HEK293 (cell line): ENCODE measurements at regions not wholly inside any gene's neighbourhood (a gene's known extent, or its start where the extent isn't known, plus 50 kb on each side); places are given as distances from the start of the nearest gene placed in this dataset.

Source experiments
- CTCF ChIA-PET: fragments of 350-600 bp; formaldehyde crosslinking; extraction: SDS; loops from one replicate; lab custom pipeline; 2021; ENCODE audit warnings: antibody characterized with exemption; lab: Yijun Ruan, JAX
- POLR2A ChIA-PET: fragments of 300-600 bp; formaldehyde crosslinking; extraction: SDS; loops from one replicate; lab custom pipeline; 2020; ENCODE audit warnings: antibody characterized with exemption, inconsistent platforms; lab: Yijun Ruan, JAX
- H3K27ac ChIP-seq: fragments of 200-500 bp; sonication (Bioruptor generic); 2 replicates; pipeline ENCODE4 v1.5.1; 2014; ENCODE audit warnings: low read depth, low read length, control low read depth, inconsistent platforms; ENCODE audit errors: extremely low read depth
- H3K36me3 ChIP-seq, 2 experiments: fragments of 200-500 bp in 1 of 2; sonication (Bioruptor generic) in 1 of 2; 1 replicate in 1 of 2; 2 replicates in 1 of 2; pipeline ENCODE4 v1.5.1; 2014 to 2017; ENCODE audit warnings: inconsistent platforms in 2 of 2, low read length in 2 of 2; ENCODE audit not compliant: control insufficient read depth in 2 of 2, insufficient read depth in 1 of 2
- H3K4me1 ChIP-seq: fragments of 200-500 bp; sonication (Bioruptor generic); 2 replicates; pipeline ENCODE4 v1.5.1; 2014; ENCODE audit warnings: mild to moderate bottlenecking, low read length, inconsistent platforms; ENCODE audit not compliant: control insufficient read depth, insufficient read depth
- H3K4me3 ChIP-seq: 2 replicates; pipeline ENCODE4 v1.5.1; 2011; ENCODE audit warnings: low read depth, mild to moderate bottlenecking, control low read depth, low read length, moderate library complexity
- H3K9me3 ChIP-seq: fragments of 200-500 bp; sonication (Bioruptor generic); 2 replicates; pipeline ENCODE4 v1.5.1; 2014; ENCODE audit warnings: low read depth, low read length, inconsistent platforms; ENCODE audit not compliant: control insufficient read depth, insufficient read depth
- EGR2 ChIP-seq: fragments of 450-650 bp; formaldehyde crosslinking; IDR thresholded peaks from 2 replicates; pipeline ENCODE4 v1.5.1; 2016; ENCODE audit warnings: low read depth, missing biosample characterization, missing genetic modification characterization
- HOXC10 ChIP-seq: sonication (generic); formaldehyde crosslinking; IDR thresholded peaks from 2 replicates; pipeline ENCODE4 v1.8.1; 2023; ENCODE audit warnings: mild to moderate bottlenecking, missing genetic modification reagents
- SP2 ChIP-seq: fragments of 450-650 bp; formaldehyde crosslinking; IDR thresholded peaks from 2 replicates; pipeline ENCODE4 v1.5.1; 2016; ENCODE audit warnings: missing biosample characterization, missing genetic modification characterization
- SP7 ChIP-seq: fragments of 450-650 bp; formaldehyde crosslinking; IDR thresholded peaks from 2 replicates; pipeline ENCODE4 v1.5.1; 2016; ENCODE audit warnings: missing biosample characterization, missing genetic modification characterization
- TCF7L2 ChIP-seq: IDR thresholded peaks from 2 replicates; pipeline ENCODE4 v1.6.1; 2011; ENCODE audit warnings: low read depth, mild to moderate bottlenecking, inconsistent platforms, low read length, moderate library complexity, borderline replicate concordance
- ZBTB21 ChIP-seq: fragments of 450-650 bp; formaldehyde crosslinking; IDR thresholded peaks from 2 replicates; pipeline ENCODE4 v1.5.1; 2017; ENCODE audit warnings: missing biosample characterization, missing genetic modification characterization
- ZFP69B ChIP-seq: fragments of 450-650 bp; formaldehyde crosslinking; IDR thresholded peaks from 2 replicates; pipeline ENCODE4 v1.5.1; 2016; ENCODE audit warnings: missing biosample characterization, missing genetic modification characterization
- ZIC2 ChIP-seq: fragments of 450-650 bp; formaldehyde crosslinking; IDR thresholded peaks from 2 replicates; pipeline ENCODE4 v1.5.1; 2016; ENCODE audit warnings: missing biosample characterization, missing genetic modification characterization
- ZNF19 ChIP-seq: fragments of 450-650 bp; formaldehyde crosslinking; IDR thresholded peaks from 2 replicates; pipeline ENCODE4; 2016; ENCODE audit warnings: missing biosample characterization, missing genetic modification characterization, low read depth
- ZNF2 ChIP-seq: fragments of 450-650 bp; formaldehyde crosslinking; IDR thresholded peaks from 2 replicates; pipeline ENCODE4 v1.5.1; 2016; ENCODE audit warnings: missing biosample characterization, missing genetic modification characterization
- ZNF214 ChIP-seq: fragments of 450-650 bp; formaldehyde crosslinking; IDR thresholded peaks from 2 replicates; pipeline ENCODE4 v1.5.1; 2017; ENCODE audit warnings: missing biosample characterization, mild to moderate bottlenecking, missing genetic modification characterization, borderline replicate concordance
- ZNF324 ChIP-seq: fragments of 450-650 bp; formaldehyde crosslinking; IDR thresholded peaks from 2 replicates; pipeline ENCODE4 v1.5.1; 2016; ENCODE audit warnings: missing biosample characterization, missing genetic modification characterization
- ZNF335 ChIP-seq: fragments of 450-650 bp; formaldehyde crosslinking; conservative IDR thresholded peaks from 2 replicates; pipeline ENCODE4 v1.5.1; 2016; ENCODE audit warnings: missing biosample characterization, missing genetic modification characterization
- ZNF433 ChIP-seq: fragments of 450-650 bp; formaldehyde crosslinking; IDR thresholded peaks from 2 replicates; pipeline ENCODE4 v1.5.1; 2016; ENCODE audit warnings: missing biosample characterization, missing genetic modification characterization, low read depth
- ZNF660 ChIP-seq: fragments of 450-650 bp; IDR thresholded peaks from 2 replicates; pipeline ENCODE4 v1.5.1; 2018; ENCODE audit warnings: missing biosample characterization, mild to moderate bottlenecking, missing genetic modification characterization
- ZNF670 ChIP-seq: fragments of 450-650 bp; formaldehyde crosslinking; IDR thresholded peaks from 2 replicates; pipeline ENCODE4 v1.5.1; 2016; ENCODE audit warnings: missing biosample characterization, missing genetic modification characterization, low read depth
- ZNF707 ChIP-seq: fragments of 450-650 bp; formaldehyde crosslinking; IDR thresholded peaks from 2 replicates; pipeline ENCODE4 v1.5.1; 2016; ENCODE audit warnings: missing biosample characterization, missing genetic modification characterization
- ZNF776 ChIP-seq: fragments of 450-650 bp; formaldehyde crosslinking; IDR thresholded peaks from 2 replicates; pipeline ENCODE4 v1.5.0; 2017; ENCODE audit warnings: missing biosample characterization, missing genetic modification characterization, borderline replicate concordance
- ZNF843 ChIP-seq: fragments of 450-650 bp; formaldehyde crosslinking; IDR thresholded peaks from 2 replicates; pipeline ENCODE4 v1.5.1; 2016; ENCODE audit warnings: missing biosample characterization, missing genetic modification characterization
- ZSCAN16 ChIP-seq: fragments of 450-650 bp; formaldehyde crosslinking; IDR thresholded peaks from 2 replicates; pipeline ENCODE4 v1.5.1; 2016; ENCODE audit warnings: missing biosample characterization, missing genetic modification characterization
- ZSCAN23 ChIP-seq: fragments of 450-650 bp; formaldehyde crosslinking; IDR thresholded peaks from 2 replicates; pipeline ENCODE4 v1.5.1; 2016; ENCODE audit warnings: missing biosample characterization, missing genetic modification characterization
- ZSCAN30 ChIP-seq: fragments of 450-650 bp; IDR thresholded peaks from 2 replicates; pipeline ENCODE4 v1.5.1; 2018; ENCODE audit warnings: missing biosample characterization, mild to moderate bottlenecking, missing genetic modification characterization, moderate library complexity
- ZXDB ChIP-seq: fragments of 450-650 bp; formaldehyde crosslinking; IDR thresholded peaks from 2 replicates; pipeline ENCODE4 v1.5.1; 2016; ENCODE audit warnings: missing biosample characterization, missing genetic modification characterization
- TF ChIP-seq, protein P1 (sequence below): fragments of 450-650 bp; formaldehyde crosslinking; IDR thresholded peaks from 2 replicates; pipeline ENCODE4 v1.5.1; 2017; ENCODE audit warnings: missing biosample characterization, missing genetic modification characterization
- TF ChIP-seq, protein P2 (sequence below): fragments of 450-650 bp; formaldehyde crosslinking; IDR thresholded peaks from 2 replicates; pipeline ENCODE4 v1.5.1; 2016; ENCODE audit warnings: missing biosample characterization, missing genetic modification characterization

DNA sequence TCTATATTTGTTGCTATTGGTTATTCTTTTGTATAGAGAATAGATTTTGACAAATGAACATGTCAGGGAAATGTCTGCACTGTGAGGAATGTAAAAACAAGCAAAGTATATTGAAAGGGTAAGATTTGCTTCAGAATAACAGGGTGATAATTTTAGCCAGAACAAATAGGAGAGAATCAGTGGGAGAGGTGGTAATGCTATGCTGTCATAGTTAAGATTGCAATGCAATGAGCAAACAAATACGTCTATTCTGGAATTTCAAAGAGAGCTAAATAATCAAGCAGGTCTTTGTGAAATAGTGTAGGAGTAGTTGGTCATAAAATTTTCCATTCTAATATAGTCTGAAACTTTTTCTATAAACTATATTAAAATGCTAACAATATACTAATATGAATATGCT lies 1478.4 kb downstream of the TECRL start:
- Histone ChIP-seq H3K9me3 (no peaks in the 10 kb centered on the region), H3K4me3 (no peak overlapping the region), H3K27ac (no peak overlapping the region), H3K4me1 (no peaks in the 10 kb centered on the region), H3K36me3 (no peaks in the 10 kb centered on the region)
- POLR2A ChIA-PET, result no interaction called here
- CTCF ChIA-PET, result no interaction called here
- no peak for TF ChIP-seq EGR2 (tag by site-specific recombination)
- TF ChIP-seq ZNF214 (tag by site-specific recombination), result no peak
- TF ChIP-seq ZNF707 (tag by site-specific recombination), result no peak
- TF ChIP-seq ZSCAN16, result no peak
- TF ChIP-seq, protein P1, sequence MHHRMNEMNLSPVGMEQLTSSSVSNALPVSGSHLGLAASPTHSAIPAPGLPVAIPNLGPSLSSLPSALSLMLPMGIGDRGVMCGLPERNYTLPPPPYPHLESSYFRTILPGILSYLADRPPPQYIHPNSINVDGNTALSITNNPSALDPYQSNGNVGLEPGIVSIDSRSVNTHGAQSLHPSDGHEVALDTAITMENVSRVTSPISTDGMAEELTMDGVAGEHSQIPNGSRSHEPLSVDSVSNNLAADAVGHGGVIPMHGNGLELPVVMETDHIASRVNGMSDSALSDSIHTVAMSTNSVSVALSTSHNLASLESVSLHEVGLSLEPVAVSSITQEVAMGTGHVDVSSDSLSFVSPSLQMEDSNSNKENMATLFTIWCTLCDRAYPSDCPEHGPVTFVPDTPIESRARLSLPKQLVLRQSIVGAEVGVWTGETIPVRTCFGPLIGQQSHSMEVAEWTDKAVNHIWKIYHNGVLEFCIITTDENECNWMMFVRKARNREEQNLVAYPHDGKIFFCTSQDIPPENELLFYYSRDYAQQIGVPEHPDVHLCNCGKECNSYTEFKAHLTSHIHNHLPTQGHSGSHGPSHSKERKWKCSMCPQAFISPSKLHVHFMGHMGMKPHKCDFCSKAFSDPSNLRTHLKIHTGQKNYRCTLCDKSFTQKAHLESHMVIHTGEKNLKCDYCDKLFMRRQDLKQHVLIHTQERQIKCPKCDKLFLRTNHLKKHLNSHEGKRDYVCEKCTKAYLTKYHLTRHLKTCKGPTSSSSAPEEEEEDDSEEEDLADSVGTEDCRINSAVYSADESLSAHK (tag by site-specific recombination), result no peak
- TF ChIP-seq ZNF660 (tag by site-specific recombination), result no peak
- TF ChIP-seq ZBTB21, result no peak
- no peak for TF ChIP-seq ZSCAN30 (tag by site-specific recombination)

DNA sequence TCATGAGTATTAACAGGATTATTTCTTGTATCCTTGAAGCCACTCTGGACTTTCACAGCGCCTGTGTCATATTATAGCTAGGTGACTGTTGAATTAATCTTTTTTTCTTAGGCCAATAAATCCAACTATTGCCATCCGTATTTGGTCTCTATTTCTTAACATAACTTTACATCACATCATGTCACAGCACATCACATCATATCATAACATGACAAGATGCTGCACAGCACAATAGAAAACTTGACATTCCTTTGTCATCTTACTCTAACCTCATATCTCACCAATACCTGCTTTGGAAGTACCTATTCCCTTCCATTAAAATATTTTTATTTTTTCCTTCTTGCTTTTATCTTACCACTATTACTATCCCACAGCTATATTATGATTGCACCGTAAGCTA lies 1480.8 kb downstream of the TECRL start:
- Histone ChIP-seq H3K27ac (no peak overlapping the region), H3K4me1 (no peaks in the 10 kb centered on the region), H3K9me3 (no peaks in the 10 kb centered on the region), H3K36me3 (no peaks in the 10 kb centered on the region), H3K4me3 (no peak overlapping the region)
- CTCF ChIA-PET, result no interaction called here
- POLR2A ChIA-PET, result no interaction called here
- TF ChIP-seq ZSCAN23 (no peak), ZNF324 (tag by site-specific recombination) (no peak), ZNF670 (tag by site-specific recombination) (no peak), ZIC2 (no peak)

DNA sequence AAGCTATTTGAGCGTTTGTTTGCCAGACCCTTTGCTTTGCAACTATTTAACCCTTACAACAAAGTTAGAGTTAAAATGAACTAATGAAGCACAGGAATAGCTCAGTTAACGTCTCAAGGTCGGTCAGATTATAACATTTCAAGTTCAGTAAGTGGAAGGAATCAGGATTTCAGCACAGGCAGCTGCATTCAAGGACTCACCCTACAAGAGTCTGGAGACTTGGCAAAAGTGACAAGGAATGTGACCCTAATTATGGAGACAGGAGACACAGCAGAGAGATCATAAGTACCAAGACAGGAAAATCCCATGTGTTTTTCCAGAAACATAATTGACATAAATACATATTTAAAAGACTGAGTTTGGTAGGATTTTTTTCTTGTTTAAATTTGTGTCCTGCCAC lies 1481.7 kb downstream of the TECRL start:
- H3K4me1 ChIP-seq, result no peaks in the 10 kb centered on the region
- no peak overlapping the region for H3K4me3 ChIP-seq
- POLR2A ChIA-PET, result no interaction called here
- no peak overlapping the region for H3K27ac ChIP-seq
- no peaks in the 10 kb centered on the region for H3K36me3 ChIP-seq
- TF ChIP-seq SP2, result no peak
- no peak for TF ChIP-seq HOXC10
- TF ChIP-seq ZNF433, result no peak
- no peak for TF ChIP-seq ZNF843 (tag by site-specific recombination)
- TF ChIP-seq ZNF2 (tag by site-specific recombination), result no peak
- TF ChIP-seq ZNF776 (tag by site-specific recombination), result no peak
- TF ChIP-seq, all 188 proteins: peak for 0
- CTCF ChIA-PET, result no interaction called here
- H3K9me3 ChIP-seq, result no peaks in the 10 kb centered on the region

DNA sequence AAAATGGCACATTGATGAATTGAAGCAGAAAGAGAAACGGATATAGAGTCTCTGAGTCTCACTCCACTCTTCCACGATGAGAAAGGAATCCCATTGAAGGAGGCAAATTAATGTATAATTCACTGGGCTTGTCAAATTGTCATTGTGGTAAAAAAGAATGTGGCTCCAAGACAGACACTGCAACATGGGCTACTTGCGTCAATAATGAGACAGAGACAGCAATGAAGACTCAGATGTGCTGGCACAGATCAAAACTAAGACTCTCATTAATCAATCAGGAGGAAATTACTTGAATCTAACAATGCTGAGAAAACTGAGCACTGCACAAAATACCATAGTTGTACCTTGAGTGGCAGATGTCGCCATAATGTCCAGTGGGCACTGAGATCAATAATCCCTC lies 1485.5 kb downstream of the TECRL start:
- Histone ChIP-seq H3K27ac (no peak overlapping the region), H3K36me3 (no peaks in the 10 kb centered on the region), H3K9me3 (no peaks in the 10 kb centered on the region), H3K4me1 (no peaks in the 10 kb centered on the region), H3K4me3 (no peak overlapping the region)
- TF ChIP-seq ZNF19 (tag by site-specific recombination) (no peak), ZFP69B (tag by site-specific recombination) (no peak), ZXDB (tag by site-specific recombination) (no peak), TCF7L2 (no peak), SP7 (tag by site-specific recombination) (no peak), ZNF335 (no peak)
- TF ChIP-seq, protein P2, sequence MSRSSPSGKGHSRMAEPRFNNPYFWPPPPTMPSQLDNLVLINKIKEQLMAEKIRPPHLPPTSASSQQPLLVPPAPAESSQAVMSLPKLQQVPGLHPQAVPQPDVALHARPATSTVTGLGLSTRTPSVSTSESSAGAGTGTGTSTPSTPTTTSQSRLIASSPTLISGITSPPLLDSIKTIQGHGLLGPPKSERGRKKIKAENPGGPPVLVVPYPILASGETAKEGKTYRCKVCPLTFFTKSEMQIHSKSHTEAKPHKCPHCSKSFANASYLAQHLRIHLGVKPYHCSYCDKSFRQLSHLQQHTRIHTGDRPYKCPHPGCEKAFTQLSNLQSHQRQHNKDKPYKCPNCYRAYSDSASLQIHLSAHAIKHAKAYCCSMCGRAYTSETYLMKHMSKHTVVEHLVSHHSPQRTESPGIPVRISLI, result no peak
- ChIA-PET CTCF (no interaction called here), POLR2A (no interaction called here)
